ENCODE measurements at regions not wholly inside any gene's neighbourhood (a gene's known extent, or its start where the extent isn't known, plus 50 kb on each side); places are given as distances from the start of the nearest gene placed in this dataset.

- Mint-ChIP-seq H3K27me3 (peaks cover 53% of the 10 kb centered on the region), H3K9me3 (ENCODE audit: insufficient read depth) (peaks cover 3% of the 10 kb centered on the region), H3K4me3 (no peak overlapping the region), H3K4me1 (no peaks in the 10 kb centered on the region), H3K27ac (no peak overlapping the region)
- no peak for ATAC-seq (ENCODE audit: low read depth)
- TF ChIP-seq CTCF (IDR thresholded peaks at IDR 0.05), result no peak
- TF ChIP-seq EZH2 (IDR thresholded peaks at IDR 0.05; ENCODE audit: borderline replicate concordance, insufficient read depth, low read depth, low read length, poor library complexity, severe bottlenecking), result no peak
- CTCF ChIA-PET, result no interaction called here
- intact Hi-C loops (cut with micrococcal nuclease), result no loop called here
- H3K27ac ChIP-seq (ENCODE audit: low read length in 2 of 2), result no peak overlapping the region
- POLR2A ChIA-PET, result no interaction called here
- peaks cover 0 to 9% (median 3%) of the 10 kb centered on the region in 4 experiments for H3K27me3 ChIP-seq (replicated peaks in 1 of 4; ENCODE audit: control extremely low read depth in 1 of 4, control insufficient read depth in 3 of 4, insufficient read depth in 4 of 4, low read length in 3 of 4)
- peaks cover 0 to 4% (median 3%) of the 10 kb centered on the region in 3 donors for H3K9me3 ChIP-seq (ENCODE audit: control extremely low read depth in 1 of 3, control insufficient read depth in 2 of 3, insufficient read depth in 1 of 3, low read length in 2 of 3)
- H3K4me3 ChIP-seq (ENCODE audit: control extremely low read depth in 1 of 5, extremely low read depth in 1 of 5, insufficient read depth in 1 of 5, low read depth in 2 of 5, low read length in 4 of 5), result no peak overlapping the region
- no peaks in the 10 kb centered on the region for H3K36me3 ChIP-seq (replicated peaks in 1 of 2; ENCODE audit: control extremely low read depth in 1 of 2, control insufficient read depth in 1 of 2, extremely low read depth in 1 of 2, insufficient read depth in 2 of 2, low read length in 1 of 2)
- WGBS (ENCODE audit: insufficient coverage), result 57% methylated on average over 1 of the region's 6 CpGs
- no peak overlapping the region for H3K4me2 ChIP-seq (replicated peaks; ENCODE audit: low read depth, low read length, poor library complexity, severe bottlenecking)
- no peak for DNase-seq
- H3K4me1 ChIP-seq (ENCODE audit: control insufficient read depth in 2 of 2, insufficient read depth in 2 of 2, low read length in 2 of 2), result no peaks in the 10 kb centered on the region
- no peaks in the 10 kb centered on the region for H4K20me1 ChIP-seq (ENCODE audit: control insufficient read depth, insufficient read depth, low read length, poor library complexity, severe bottlenecking)
- no peaks in the 10 kb centered on the region for H3K79me2 ChIP-seq (ENCODE audit: control insufficient read depth, insufficient read depth, low read length)
- no peak overlapping the region for H3K9ac ChIP-seq (ENCODE audit: low read length)
- H2AFZ ChIP-seq (ENCODE audit: insufficient read depth, low read depth, low read length, poor library complexity, severe bottlenecking), result no peak overlapping the region
Observed at GRCh38 chr3:170717410-170718402, 131.8 kb upstream of the SLC7A14 start.

- DNase-seq (no peak), ATAC-seq (ENCODE audit: low read depth) (no peak)
- Histone ChIP-seq H3K79me2 (ENCODE audit: control insufficient read depth, insufficient read depth, low read length) (no peaks in the 10 kb centered on the region), H3K9ac (ENCODE audit: low read length) (no peak overlapping the region), H4K20me1 (ENCODE audit: control insufficient read depth, insufficient read depth, low read length, poor library complexity, severe bottlenecking) (no peaks in the 10 kb centered on the region), H3K27ac (ENCODE audit: low read length in 2 of 2) (no peak overlapping the region), H3K4me3 (ENCODE audit: control extremely low read depth in 1 of 5, extremely low read depth in 1 of 5, insufficient read depth in 1 of 5, low read depth in 2 of 5, low read length in 4 of 5) (no peak overlapping the region), H2AFZ (ENCODE audit: insufficient read depth, low read depth, low read length, poor library complexity, severe bottlenecking) (no peak overlapping the region), H3K27me3 (replicated peaks in 1 of 4; ENCODE audit: control extremely low read depth in 1 of 4, control insufficient read depth in 3 of 4, insufficient read depth in 4 of 4, low read length in 3 of 4) (peaks cover 0 to 9% (median 3%) of the 10 kb centered on the region in 4 experiments), H3K4me1 (ENCODE audit: control insufficient read depth in 2 of 2, insufficient read depth in 2 of 2, low read length in 2 of 2) (no peaks in the 10 kb centered on the region), H3K36me3 (replicated peaks in 1 of 2; ENCODE audit: control extremely low read depth in 1 of 2, control insufficient read depth in 1 of 2, extremely low read depth in 1 of 2, insufficient read depth in 2 of 2, low read length in 1 of 2) (no peaks in the 10 kb centered on the region), H3K9me3 (ENCODE audit: control extremely low read depth in 1 of 3, control insufficient read depth in 2 of 3, insufficient read depth in 1 of 3, low read length in 2 of 3) (peaks cover 0 to 4% (median 3%) of the 10 kb centered on the region in 3 donors), H3K4me2 (replicated peaks; ENCODE audit: low read depth, low read length, poor library complexity, severe bottlenecking) (no peak overlapping the region)
- Mint-ChIP-seq H3K4me3 (no peak overlapping the region), H3K27ac (no peak overlapping the region), H3K27me3 (peaks cover 55% of the 10 kb centered on the region), H3K4me1 (no peaks in the 10 kb centered on the region), H3K9me3 (ENCODE audit: insufficient read depth) (peaks cover 3% of the 10 kb centered on the region)
- no peak for TF ChIP-seq CTCF (IDR thresholded peaks at IDR 0.05)
- TF ChIP-seq EZH2 (IDR thresholded peaks at IDR 0.05; ENCODE audit: borderline replicate concordance, insufficient read depth, low read depth, low read length, poor library complexity, severe bottlenecking), result no peak
- CTCF ChIA-PET, result no interaction called here
- WGBS (ENCODE audit: insufficient coverage), result 81% methylated on average over 5 of the region's 5 CpGs
- POLR2A ChIA-PET, result no interaction called here
- intact Hi-C loops (cut with micrococcal nuclease), result no loop called here
Observed at GRCh38 chr3:170716172-170716805, 130.4 kb upstream of the SLC7A14 start.
